GM18498 (cell line): ENCODE measurements at regions not wholly inside any gene's neighbourhood (a gene's known extent, or its start where the extent isn't known, plus 50 kb on each side); places are given as distances from the start of the nearest gene placed in this dataset.
A peak's percentile ranks its signal among the peaks of the same experiment; 100 is the strongest.

Source experiments
- ATAC-seq: cut with Tn5 transposase; IDR thresholded peaks from one replicate; pipeline ENCODE4 v1.9.1; 2021; ENCODE audit warnings: mild to moderate bottlenecking, moderate library complexity; ENCODE audit not compliant: unreplicated experiment

GRCh38 chr2:105574796-105575344 is 169.8 kb upstream of the NCK2 start:
- no peak for ATAC-seq

GRCh38 chr2:105573910-105574655 is 170.6 kb upstream of the NCK2 start:
- ATAC-seq: no peak

GRCh38 chr2:105573490-105573889 is 171.2 kb upstream of the NCK2 start:
- no peak for ATAC-seq

- no peak for ATAC-seq
Measured at GRCh38 chr2:105571445-105571987, 172.7 kb upstream of the FHL2 start.

- no peak for ATAC-seq
Measured at GRCh38 chr2:105570757-105571156, 171.9 kb upstream of the FHL2 start.

GRCh38 chr2:105570326-105570725 is 171.5 kb upstream of the FHL2 start:
- no peak for ATAC-seq

- ATAC-seq: no peak
Measured at GRCh38 chr2:105569606-105570005, 170.8 kb upstream of the FHL2 start.

GRCh38 chr2:105567996-105568494 is 169.2 kb upstream of the FHL2 start:
- ATAC-seq: no peak

- no peak for ATAC-seq
Measured at GRCh38 chr2:105563000-105563719, 164.3 kb upstream of the FHL2 start.

- no peak for ATAC-seq
Measured at GRCh38 chr2:105561401-105561800, 162.6 kb upstream of the FHL2 start.

GRCh38 chr2:105560157-105560556 is 161.3 kb upstream of the FHL2 start:
- ATAC-seq: no peak

- ATAC-seq: no peak
Measured at GRCh38 chr2:105557021-105557920, 158.4 kb upstream of the FHL2 start.

GRCh38 chr2:105556366-105556765 is 157.5 kb upstream of the FHL2 start:
- no peak for ATAC-seq

GRCh38 chr2:105554235-105554634 is 155.4 kb upstream of the FHL2 start:
- ATAC-seq: no peak

- ATAC-seq: no peak
Measured at GRCh38 chr2:105553538-105554196, 154.8 kb upstream of the FHL2 start.

- ATAC-seq: no peak
Measured at GRCh38 chr2:105546628-105546974, 147.8 kb upstream of the FHL2 start.

- ATAC-seq: peak; percentile 65
Measured at GRCh38 chr2:105545730-105546627, 147.1 kb upstream of the FHL2 start.

- ATAC-seq: no peak
Measured at GRCh38 chr2:105544591-105545377, 145.9 kb upstream of the FHL2 start.
